GM12874 (cell line): ENCODE measurements at regions not wholly inside any gene's neighbourhood (a gene's known extent, or its start where the extent isn't known, plus 50 kb on each side); places are given as distances from the start of the nearest gene placed in this dataset.

Source experiments
- TF ChIP-seq, protein P1 (sequence below): IDR thresholded peaks from 2 replicates; pipeline ENCODE4 v1.5.1; 2011; ENCODE audit warnings: low read depth, mild to moderate bottlenecking, control low read depth, low read length, moderate library complexity; ENCODE audit not compliant: insufficient read depth

DNA sequence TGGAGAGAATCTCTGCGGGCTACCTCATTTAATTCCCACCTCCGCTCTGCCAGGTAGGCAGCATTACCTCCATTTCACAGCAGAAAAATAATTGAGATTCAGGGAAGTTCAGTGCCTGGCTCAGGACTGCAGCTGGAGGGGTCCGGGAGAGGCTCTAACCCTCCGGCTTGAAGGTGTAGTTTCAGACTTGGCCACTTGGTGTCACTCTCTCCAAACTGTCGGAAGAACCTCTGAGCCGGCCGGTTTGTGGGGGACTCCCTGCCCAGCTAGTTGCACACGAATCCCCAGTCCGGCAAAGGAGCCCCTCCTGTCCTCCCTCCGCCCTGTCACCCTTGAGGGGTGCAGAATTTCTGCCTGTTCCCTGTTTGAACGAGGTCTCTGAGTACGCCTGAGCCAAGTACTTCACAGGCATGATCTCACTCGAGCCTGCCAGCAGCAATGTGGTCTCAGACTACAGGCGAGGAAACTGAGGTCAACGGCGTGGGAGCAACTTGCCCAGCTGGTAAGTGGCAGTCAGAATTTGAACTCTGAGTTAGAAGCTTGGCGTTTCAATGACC is 144.7 kb upstream of the ZNF716 start:
- TF ChIP-seq, protein P1, sequence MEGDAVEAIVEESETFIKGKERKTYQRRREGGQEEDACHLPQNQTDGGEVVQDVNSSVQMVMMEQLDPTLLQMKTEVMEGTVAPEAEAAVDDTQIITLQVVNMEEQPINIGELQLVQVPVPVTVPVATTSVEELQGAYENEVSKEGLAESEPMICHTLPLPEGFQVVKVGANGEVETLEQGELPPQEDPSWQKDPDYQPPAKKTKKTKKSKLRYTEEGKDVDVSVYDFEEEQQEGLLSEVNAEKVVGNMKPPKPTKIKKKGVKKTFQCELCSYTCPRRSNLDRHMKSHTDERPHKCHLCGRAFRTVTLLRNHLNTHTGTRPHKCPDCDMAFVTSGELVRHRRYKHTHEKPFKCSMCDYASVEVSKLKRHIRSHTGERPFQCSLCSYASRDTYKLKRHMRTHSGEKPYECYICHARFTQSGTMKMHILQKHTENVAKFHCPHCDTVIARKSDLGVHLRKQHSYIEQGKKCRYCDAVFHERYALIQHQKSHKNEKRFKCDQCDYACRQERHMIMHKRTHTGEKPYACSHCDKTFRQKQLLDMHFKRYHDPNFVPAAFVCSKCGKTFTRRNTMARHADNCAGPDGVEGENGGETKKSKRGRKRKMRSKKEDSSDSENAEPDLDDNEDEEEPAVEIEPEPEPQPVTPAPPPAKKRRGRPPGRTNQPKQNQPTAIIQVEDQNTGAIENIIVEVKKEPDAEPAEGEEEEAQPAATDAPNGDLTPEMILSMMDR, result peak; percentile 40; the same call in 1 of the 2 replicates

DNA sequence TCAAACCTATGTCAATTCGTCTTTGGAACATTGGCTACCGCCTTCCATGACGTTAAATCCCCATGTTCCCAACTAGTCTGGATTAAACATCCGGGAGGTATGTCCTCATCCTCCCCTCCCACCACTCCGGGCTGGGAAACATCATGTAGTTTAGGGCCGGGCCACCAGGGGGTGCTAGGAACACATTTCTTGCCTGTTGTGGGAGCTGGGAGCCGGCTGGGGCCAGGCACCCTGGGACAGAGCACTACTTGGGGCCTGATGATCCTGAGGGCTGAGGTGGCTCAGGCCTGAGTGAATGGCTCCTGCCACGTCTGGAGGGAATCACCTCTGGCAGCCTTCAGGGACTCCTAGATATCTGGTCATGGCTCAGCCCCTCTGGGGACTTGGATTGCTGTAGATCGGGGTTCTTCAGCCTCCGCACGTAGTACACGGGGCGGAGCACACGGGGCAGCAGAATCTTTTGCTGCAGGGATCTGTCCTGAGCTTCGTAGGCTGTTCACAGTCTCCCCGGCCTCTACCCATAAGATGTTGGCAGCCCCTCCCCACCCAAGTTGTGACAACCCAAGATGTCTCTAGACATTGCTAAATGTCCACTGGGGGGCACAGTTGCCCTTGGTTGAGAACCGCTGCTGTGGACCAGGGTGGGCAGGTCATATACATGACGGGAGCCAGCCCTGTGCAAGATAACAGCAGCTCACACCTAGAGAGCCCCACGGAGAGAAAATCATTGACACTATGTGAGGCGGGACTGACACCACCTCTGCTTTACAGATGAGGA is 141.2 kb upstream of the ZNF716 start:
- TF ChIP-seq, protein P1, result peak; percentile 27; the same call in 1 of the 2 replicates

DNA sequence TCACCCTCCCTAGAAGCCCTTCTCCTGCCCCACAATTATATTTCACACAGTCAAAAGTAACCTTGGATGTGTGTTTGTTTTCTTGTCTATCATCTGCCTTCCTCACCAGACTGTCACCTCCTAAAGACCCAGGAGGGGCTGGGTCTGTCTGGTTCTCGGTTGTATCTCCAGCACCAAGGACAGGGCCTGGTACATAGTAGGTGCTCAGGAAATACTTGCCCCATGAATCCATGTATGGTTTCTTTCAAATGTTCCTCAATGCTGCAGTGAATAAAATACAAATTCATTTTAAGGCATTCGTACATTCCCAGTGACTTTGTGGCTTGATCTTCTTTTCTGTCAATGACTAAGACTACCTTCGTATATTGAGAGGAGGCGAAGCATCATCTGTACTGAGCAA is 122.9 kb upstream of the ZNF716 start:
- TF ChIP-seq, protein P1, result no peak

DNA sequence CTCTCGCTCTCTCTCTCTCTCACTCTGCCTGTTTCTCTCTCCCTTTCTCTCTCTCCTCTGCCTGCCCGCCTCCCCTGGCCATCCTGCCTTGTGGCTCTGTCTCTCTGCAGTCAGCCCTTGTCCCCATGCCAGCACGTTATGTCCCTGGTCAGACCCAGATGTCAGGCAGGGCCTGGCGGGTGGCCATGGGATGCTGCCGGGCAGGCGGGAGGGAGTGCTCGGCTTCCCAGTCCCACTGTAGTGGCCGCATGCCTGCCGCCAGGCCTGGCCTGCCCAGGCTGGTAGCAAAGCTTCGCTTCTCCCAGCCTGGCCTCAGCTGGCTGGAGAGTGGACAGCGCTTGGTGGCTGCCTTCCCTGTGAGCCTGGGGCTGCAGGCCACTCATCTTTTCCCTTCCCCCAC is 121.5 kb upstream of the ZNF716 start:
- TF ChIP-seq, protein P1, result no peak

DNA sequence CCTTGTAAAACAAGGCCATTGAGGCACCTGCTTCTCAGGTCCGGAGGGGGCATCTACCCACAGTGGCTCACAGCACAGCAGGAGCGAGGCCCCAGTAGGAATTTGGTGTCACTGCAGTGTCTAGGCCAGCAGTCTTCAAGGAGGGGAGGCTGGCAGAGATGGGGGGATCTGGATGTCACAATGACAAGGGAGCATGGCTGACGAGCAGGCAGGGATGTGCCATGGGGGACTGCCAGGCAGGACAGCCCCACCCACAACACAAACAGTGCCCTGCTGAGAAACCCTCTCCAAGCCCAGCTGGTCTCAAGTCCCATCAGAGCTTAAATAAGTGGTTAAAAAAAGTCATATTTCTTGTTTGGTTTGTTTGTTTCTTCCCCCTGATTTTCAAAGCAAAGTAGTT is 121.0 kb upstream of the ZNF716 start:
- TF ChIP-seq, protein P1, result no peak

DNA sequence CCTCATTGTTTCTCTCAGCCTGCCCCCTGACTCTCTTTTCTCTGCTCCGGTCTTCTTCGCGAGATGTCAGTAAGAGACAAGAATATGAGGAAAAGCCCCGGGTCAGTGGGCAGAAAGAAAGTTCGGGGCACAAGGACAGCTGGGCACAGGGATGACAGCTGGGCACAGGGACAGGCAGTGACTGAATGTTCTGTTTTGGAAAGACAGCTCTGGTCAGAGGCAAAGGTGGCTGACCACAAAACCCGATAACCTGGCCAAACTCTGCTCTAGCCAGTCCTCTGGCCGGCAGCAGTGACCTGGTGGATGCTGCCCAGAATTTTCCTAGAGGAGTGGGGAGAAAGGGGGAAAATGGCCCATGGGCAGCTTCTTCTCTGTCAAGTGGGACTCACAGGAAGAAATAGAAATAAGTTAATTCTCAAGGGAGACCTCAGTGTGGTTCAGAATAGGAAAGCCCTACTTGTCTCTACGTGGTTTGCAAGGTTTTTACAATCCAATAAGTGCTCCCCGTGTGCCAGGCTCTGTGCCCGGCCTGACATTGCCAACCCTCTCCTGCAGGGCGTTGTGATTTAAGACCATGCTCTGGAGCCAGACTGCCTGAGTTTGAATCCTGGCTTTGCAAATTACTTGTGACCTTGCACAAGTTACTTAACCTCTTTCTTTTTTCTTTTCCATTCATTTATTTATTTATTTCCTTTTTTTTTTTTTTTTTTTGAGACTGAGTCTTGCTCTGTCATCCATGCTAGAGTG is 110.6 kb upstream of the ZNF716 start:
- TF ChIP-seq, protein P1, result no peak

DNA sequence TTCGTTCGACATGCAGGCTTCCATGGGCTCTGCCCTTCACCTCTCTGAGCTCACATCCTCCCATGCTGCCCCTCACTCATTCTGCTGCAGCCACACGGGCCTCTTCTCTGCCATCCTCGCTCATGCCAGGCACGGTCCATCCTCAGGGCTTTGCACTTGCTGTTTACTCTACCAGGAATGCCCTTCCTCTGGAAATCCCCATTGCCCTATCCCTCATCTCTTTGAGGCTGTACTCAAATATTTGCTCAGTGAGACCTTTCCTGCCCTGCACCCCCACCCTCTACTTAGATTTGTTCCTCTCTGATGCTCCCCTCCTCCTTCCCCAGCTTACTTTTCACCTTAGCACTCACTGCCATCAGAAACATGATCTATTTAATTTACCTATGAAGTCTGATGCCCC is 107.0 kb upstream of the ZNF716 start:
- TF ChIP-seq, protein P1, result no peak
